HK-2 (cell line): ENCODE measurements at regions not wholly inside any gene's neighbourhood (a gene's known extent, or its start where the extent isn't known, plus 50 kb on each side); places are given as distances from the start of the nearest gene placed in this dataset.
A peak's percentile ranks its signal among the peaks of the same experiment; 100 is the strongest.

Experiments
- DNase-seq: peaks from one replicate; pipeline ENCODE4 v3.0.0-alpha.2; 2018; ENCODE audit not compliant: unreplicated experiment

DNA sequence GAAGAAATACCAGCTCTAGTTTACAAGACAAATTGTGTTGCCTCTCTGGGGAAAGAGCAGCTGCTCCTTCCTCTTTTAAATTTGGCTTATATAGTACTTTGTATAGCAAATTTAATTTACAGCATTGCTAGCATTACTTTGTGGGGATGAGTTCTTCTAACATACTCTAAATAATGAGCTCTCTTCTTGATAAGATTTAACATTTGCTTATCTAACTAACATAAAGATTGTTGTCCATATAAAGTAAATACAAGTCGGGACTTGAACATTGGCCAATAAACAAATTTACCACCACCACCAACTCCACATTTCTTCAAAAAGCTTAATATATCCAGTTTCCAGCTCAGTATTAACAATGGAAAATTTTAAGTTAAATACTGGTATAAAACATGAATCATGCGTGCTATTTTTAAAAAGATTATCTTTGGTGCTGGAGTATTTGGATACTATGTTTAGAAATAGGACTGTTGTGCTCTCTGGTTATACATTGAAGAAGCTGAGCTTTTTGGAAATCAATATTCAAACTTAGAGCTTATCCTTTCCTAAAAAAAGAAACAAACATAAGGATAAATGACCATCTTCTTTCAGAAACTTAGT is 1146.9 kb upstream of the GJE1 start:
- DNase-seq: no peak

DNA sequence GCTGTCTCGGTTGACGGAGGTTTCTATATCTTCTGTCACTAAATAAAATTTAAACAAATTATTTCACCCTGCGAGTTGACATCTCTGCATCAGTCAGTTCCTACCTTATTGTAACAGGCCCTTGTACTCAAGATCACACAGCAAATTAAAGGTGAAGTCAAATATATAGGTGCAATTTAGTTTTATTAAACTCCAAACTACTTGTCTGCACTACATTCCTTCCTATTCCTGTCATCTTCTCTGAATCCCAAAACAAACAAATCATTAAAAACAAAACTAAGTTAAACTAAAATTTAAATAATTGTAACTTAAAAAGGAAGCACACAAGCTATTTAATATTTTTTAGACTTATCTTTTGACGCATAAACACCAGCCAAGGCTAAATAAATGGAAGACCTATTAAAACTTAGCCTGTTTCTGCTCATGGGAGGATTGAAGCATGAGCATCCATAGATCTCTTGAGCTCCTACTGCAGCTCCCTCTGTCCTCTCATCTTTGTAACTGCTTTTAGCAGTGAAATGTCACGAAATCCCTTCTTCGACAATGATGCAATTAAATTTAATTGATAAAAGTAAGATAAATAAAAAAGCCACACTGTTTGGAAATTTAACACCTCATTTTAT is 1152.3 kb upstream of the GJE1 start:
- no peak for DNase-seq

DNA sequence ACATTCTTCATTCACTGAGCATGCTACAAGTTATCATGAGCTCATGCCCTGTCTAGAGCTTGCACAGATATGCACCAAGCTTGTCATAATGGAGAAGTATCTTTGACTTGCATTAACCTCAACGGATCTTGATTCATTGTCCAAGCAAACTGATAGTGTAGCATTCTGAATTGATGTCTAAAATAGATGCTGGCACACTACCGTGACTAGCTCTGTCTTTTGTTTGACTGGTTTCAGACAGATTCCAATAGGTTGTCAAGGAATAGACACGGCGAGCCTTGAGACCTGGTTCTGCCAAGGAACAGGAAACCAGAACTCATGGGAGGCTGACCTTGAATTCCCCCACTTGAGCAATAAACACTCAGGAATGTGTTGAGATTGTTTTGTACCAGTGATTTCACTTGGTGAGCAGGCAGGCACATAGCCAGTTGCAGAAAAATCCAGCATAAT is 1153.1 kb upstream of the GJE1 start:
- peak; percentile 5 for DNase-seq

DNA sequence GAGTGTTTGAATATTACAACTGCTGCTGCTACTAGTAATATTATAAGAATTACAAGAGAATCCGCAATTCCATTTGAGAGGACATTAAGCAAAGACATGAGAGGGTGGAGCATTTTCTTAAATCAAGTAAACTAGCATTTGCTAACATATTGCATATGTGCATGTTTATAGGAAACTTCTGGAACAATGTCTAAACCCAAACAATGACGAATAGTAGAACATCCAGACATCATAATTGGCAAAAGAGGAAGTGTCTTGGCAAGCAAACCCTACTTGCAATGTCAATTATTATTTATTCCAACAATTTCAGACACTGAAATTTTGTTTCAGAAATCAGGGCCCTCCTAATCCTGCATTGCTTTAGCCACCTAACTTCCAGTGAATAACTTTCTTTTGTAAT is 1155.3 kb upstream of the GJE1 start:
- no peak for DNase-seq

GRCh38 chr6:140976806-140977205 is 1155.9 kb upstream of the GJE1 start:
- no peak for DNase-seq

DNA sequence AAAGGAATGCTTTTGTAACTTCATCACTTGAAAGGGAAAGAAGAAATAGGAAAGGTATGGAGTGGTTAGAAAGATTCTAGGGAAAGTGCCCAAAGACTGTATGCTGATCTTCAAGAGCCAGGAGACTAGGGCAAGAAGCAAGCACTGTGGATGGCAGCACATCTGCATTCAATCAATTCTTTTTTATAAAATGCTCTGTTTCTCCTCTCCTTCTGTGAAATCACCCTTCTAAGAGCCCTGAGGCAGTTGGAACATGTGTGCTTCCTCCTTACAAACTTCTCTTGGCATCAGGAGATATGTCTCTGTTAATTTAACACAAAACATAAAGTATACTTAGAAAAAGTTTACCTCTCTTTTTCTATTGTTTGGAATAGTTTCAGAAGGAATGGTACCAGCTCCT is 1162.2 kb upstream of the GJE1 start:
- no peak for DNase-seq

- no peak for DNase-seq
These were observed 1164.7 kb upstream of the GJE1 start for GRCh38 chr6:140968062-140968461.

- DNase-seq: no peak
These were observed 1166.0 kb upstream of the GJE1 start for GRCh38 chr6:140966676-140967075.

- no peak for DNase-seq
These were observed 1172.2 kb upstream of the GJE1 start for GRCh38 chr6:140960566-140960965.

- DNase-seq: no peak
These were observed 1175.3 kb upstream of the GJE1 start for GRCh38 chr6:140957386-140957785.

GRCh38 chr6:140956571-140957369 is 1176.0 kb upstream of the GJE1 start:
- no peak for DNase-seq

DNA sequence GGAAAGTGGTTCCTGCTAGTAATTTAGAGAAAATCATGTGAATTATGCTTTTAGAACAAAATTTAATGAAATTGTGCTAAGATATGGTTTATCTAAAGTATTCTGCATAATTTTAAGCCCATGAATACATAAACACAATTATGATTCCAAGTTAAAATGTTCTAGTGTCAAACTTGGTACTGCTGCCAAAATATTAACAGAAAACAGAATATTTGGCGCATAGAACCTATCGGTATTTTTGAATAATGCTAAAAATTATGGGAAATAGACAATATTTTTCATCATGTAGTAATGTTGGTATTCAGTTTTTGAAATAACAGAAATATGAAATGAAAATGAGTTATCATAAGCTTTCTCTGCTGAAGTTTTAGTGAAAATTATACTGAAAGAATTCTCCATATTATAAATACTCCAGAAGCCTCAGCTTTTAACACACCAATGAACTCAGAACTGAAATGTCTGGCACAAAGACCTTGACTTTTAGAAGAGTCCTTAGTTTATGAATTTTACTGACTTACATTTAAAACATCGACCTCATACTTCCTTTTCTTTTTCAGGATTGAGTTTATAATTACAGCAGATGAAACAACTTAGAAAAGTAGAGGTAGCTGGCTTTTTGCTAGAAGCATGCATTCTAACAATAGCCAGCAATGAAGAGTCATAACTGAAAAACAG is 1192.3 kb upstream of the GJE1 start:
- no peak for DNase-seq

- no peak for DNase-seq
These were observed 1199.8 kb upstream of the GJE1 start for GRCh38 chr6:140932909-140933308.

DNA sequence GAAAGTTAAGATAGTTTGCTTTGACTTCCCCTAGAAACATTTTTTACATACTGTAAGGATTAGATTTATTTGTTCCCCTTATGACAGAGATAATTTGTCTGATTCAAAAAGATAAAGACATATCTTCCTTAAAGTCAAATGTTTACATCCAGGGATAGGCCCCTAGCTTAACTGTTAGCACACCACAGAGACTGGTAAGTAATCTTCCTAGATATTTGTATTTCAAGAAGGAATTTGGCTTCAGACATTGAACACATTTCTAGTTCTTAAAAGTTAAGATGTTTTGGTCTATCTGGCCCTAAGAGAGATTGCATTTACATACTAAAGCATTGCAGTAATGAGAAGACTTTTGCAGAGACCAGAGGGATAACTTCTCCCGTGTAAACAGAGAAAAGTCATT is 1201.1 kb upstream of the GJE1 start:
- no peak for DNase-seq

DNA sequence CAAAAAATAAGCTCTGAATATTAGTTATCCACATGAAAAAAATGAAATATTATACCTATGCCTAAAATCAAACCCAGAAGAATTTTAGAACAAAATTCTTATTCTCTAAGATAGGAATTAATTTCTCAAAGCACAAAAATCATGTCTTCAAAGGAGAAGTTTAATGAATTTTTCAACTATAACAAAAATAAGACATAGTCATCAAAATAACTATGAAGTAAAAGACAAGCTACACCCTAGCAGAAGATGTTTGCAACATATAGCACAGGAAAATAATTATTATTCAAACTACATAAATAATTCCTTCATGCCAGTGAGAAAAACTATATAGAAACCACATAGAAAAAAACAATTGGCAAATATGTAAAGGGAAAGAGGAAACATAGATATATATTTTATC is 1203.6 kb upstream of the GJE1 start:
- DNase-seq: no peak

DNA sequence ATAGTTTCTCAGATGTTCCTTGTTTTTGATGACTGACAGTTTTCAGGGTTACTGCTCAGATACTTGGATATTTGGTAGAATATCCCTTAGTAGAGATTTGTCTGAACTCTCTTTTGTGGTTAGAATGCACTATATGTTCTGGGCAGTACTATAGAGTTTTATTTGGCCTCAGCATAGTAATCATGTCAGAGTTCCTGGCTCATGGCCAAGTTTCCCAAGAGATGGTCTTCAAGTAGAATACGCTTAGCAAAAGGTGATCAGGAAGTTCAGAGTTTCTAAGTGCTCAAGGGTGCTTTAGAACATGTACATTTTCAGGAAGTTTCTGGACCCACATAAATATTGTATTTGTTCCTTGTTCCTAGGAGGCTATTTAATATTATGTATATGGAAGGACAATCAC is 1209.7 kb upstream of the GJE1 start:
- DNase-seq: no peak

DNA sequence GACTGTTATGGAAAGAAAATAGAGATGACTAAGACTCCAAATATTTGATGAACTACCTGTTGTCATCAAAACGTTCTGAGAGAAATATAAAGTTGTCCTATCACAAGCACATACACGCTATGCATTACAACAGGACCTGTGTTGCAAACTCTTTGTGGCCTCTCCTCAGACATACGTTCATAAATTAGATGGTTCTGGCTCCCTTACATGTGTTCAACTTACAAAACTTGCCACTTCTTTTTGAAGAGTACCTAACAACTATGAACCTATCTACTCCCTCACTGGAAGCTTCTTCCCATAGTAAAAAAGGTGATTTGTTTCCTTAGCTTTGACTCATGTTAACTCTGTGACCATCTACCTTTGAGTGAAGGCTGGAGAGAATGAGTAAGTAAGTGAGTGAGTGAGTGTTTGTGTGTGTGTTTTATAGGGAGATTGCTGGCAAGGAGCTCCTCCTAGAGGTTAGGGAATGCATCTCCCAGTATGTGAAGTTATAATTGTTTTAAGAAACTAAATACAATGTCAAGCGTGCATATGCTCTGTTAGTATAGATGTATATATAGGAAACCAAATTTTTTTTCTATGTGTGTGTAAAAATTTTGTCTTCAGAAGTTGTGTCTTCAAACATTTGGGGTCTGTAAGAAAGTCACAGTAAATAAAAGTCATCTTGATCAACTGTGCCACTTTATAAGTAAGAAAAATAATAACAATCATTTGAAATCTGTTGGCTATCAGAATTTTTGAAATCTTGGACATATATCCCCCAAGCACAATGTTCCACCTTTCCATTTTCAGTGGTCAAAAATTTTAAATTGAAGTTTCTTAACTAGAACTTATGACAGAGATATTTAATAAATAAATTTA is 1211.1 kb upstream of the GJE1 start:
- DNase-seq: peak; percentile 17

GRCh38 chr6:140917911-140918310 is 1214.8 kb upstream of the GJE1 start:
- no peak for DNase-seq

GRCh38 chr6:140915551-140915950 is 1217.2 kb upstream of the GJE1 start:
- DNase-seq: no peak

- DNase-seq: no peak
These were observed 1217.6 kb upstream of the GJE1 start for GRCh38 chr6:140915103-140915502.

DNA sequence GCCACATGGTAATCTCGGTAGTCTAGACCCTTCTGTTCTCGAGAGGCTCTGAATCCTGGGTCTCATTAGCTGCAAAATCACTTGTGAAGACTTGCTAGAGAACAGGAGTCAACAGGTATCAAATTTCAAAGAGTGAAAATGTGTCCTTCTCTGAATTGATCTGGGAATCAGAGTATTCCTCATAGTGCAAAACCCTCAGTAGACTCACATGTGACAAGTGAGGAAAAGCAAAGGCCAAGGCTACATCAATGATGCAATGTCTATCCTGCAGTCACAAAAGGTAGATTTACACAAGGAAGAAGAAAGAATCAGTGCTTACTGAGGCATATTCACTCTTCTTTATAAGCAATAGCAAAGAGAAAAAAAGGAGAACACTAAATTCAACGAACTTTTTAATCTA is 1220.0 kb upstream of the GJE1 start:
- no peak for DNase-seq

- no peak for DNase-seq
These were observed 1223.1 kb upstream of the GJE1 start for GRCh38 chr6:140909625-140910024.
